Prostate gland (tissue), 2 donors: ENCODE measurements at regions not wholly inside any gene's neighbourhood (a gene's known extent, or its start where the extent isn't known, plus 50 kb on each side); places are given as distances from the start of the nearest gene placed in this dataset.

Experiments used
- POLR2A ChIP-seq: fragments of 450-650 bp; IDR thresholded peaks from one replicate; pipeline ENCODE4 v1.6.1; 2016; ENCODE audit warnings: antibody characterized with exemption, mild to moderate bottlenecking
- TF ChIP-seq, protein P1 (sequence below), 4 experiments: fragments of 200-600 bp in 2 of 4; fragments of 450-650 bp in 2 of 4; sonication (generic) in 2 of 4; IDR thresholded peaks; 1 replicate in 3 of 4; 2 replicates in 1 of 4; pipeline ENCODE4 v1.5.1; 2016 to 2019; ENCODE audit warnings: antibody characterized with exemption in 4 of 4, mild to moderate bottlenecking in 2 of 4, moderate library complexity in 2 of 4

DNA sequence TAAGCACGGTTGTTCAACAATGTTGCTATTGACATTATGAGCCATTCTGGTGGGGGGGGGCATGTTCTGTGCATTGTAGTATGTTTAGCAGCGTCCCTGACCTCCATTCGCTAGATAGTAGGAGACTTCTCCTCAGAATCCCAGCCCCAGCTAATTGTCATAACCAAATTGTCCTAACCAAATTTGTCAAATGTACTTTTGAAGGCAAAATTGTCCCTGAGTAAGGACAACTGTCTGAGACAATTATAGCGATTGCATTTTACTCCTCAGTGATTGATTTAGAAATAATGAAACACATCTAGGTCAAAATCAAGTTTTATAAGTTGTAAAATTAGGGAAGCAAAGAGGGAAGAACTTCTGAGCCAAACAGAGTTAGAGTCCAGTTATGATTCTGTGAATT is 541.8 kb upstream of the CHORDC1 start:
- TF ChIP-seq, protein P1, sequence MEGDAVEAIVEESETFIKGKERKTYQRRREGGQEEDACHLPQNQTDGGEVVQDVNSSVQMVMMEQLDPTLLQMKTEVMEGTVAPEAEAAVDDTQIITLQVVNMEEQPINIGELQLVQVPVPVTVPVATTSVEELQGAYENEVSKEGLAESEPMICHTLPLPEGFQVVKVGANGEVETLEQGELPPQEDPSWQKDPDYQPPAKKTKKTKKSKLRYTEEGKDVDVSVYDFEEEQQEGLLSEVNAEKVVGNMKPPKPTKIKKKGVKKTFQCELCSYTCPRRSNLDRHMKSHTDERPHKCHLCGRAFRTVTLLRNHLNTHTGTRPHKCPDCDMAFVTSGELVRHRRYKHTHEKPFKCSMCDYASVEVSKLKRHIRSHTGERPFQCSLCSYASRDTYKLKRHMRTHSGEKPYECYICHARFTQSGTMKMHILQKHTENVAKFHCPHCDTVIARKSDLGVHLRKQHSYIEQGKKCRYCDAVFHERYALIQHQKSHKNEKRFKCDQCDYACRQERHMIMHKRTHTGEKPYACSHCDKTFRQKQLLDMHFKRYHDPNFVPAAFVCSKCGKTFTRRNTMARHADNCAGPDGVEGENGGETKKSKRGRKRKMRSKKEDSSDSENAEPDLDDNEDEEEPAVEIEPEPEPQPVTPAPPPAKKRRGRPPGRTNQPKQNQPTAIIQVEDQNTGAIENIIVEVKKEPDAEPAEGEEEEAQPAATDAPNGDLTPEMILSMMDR (IDR thresholded peaks at IDR 0.05): no peak
- TF ChIP-seq POLR2A: no peak
